Iris pigment epithelial cell (primary cell): ENCODE measurements at regions not wholly inside any gene's neighbourhood (a gene's known extent, or its start where the extent isn't known, plus 50 kb on each side); places are given as distances from the start of the nearest gene placed in this dataset.

Experiments used
- DNase-seq: peaks from one replicate; pipeline ENCODE4 v3.0.0-alpha.2; 2011; ENCODE audit warnings: low read depth

DNA sequence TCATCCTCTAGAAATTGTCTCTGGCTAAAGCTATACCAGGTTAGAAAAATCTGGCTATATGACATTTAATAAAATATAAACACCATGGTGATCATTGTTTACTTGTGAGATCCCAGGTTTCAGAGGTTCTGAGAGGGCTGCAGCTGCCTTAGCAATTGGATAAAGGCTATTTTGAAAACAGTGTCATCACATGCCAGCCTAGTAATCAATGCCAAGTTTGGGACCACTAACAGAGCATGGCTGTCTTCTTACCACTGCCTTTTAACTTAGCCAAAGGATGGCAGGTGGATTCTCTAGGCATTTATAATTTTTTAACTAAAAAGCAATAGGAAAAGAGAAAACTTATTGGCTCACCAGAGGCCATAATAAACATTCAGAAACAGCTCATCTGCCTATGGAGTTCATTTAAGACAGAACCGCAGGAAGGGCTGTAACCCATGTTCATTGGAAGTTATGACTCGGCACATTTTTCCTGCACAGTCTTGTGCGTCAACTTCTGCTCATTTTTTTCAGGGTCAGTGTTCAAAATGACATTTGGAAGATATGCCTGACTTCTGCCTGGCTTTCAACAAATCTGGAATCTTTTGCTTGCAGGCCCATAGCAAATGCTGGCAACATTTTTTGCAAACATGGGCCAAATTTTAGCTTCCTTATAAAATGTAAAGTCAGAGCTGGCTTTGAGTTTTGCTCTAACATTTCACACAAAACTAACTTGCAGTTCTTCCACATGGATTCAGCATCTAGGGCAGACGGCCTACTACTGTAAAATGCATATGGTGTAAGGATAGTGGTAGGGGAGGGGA lies 476.0 kb upstream of the TBL1XR1 start:
- peak; percentile 96 for DNase-seq

DNA sequence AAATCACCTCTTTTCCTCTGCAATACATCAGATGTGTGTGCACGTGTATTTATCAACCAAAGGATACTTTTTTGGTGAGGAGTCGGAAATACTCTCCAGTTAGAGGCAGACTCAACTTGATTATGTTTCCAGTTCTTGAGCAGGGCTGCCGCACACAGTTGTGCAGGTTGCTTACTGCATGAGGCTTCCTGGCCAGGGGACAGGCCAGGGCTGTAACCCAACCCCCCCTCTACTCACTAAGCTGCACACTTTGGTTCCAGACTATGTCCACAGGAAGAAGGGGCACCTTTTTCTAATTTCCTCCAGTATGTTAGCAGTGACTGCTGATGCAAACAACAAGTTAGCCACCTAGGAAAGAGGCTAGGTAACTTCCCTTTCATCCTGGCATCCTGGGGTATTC lies 476.9 kb upstream of the TBL1XR1 start:
- no peak for DNase-seq

GRCh38 chr3:177676148-177676547 lies 478.9 kb upstream of the TBL1XR1 start:
- DNase-seq: no peak

GRCh38 chr3:177676947-177677587 lies 479.8 kb upstream of the TBL1XR1 start:
- no peak for DNase-seq

- peak; percentile 83 for DNase-seq
Observed at GRCh38 chr3:177679568-177680471, 482.5 kb upstream of the TBL1XR1 start.

- DNase-seq: peak; percentile 70
Observed at GRCh38 chr3:177680472-177680821, 483.2 kb upstream of the TBL1XR1 start.

DNA sequence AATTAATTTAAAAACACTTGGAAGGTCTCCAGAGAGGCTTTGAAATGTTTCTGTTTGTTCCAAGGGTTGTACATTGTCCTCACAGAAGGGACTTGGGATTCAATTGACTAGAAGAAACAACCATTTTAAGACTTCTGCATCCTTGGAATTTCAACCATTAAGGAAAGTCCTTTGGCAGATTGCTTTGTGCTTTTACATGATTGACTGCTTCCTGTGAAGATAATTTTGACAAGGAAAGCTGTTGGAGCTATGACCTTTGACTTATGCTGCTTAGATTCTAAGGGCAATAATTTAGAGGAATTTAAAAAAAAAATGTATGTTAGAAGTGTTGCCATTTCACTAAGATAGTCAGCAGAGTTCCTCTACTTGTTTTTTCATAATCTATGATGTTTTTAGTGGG lies 483.9 kb upstream of the TBL1XR1 start:
- no peak for DNase-seq

DNA sequence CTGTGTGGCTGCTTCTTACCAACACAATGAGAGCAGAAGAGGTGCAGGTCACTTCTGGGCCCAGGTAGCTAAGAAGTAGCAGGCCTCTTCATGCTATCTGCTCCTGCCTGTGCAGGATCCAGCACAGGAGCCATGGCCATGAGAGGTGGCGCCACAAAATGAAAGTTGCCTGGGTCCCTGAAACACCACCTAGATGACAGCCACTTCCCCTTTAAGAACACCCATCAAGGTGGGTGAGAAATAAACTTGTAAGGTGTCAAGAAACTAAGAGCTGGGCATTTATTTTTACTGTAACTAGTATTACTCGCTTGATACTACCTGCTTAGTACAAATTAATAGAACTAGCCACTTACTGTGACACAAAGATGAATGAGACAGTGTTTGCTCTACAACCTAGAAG lies 484.6 kb upstream of the TBL1XR1 start:
- no peak for DNase-seq

GRCh38 chr3:177683586-177683985 lies 486.3 kb upstream of the TBL1XR1 start:
- DNase-seq: no peak

DNA sequence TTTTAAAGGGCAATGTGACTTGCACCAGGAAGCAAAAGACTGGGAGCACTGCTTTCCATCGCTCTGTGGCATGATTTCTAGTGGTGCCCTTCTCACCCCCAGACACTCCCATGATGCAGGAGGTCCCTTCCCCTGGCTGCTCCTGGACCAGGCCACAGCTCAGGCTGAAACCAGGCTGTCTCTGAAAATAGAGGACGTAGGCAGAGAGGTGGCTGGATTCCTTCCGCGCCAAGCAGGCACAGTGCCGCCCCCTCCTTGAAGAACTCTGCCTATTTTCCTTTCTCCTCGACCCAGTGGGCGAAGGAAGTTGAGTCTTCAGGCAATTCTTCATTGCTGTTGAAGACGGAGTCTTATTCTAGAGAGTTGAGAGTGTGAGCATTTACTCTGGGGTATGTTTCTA lies 489.4 kb upstream of the TBL1XR1 start:
- DNase-seq: no peak

- DNase-seq: peak; percentile 24
Observed at GRCh38 chr3:177687291-177687690, 490.0 kb upstream of the TBL1XR1 start.

GRCh38 chr3:177688152-177688551 lies 490.9 kb upstream of the TBL1XR1 start:
- no peak for DNase-seq

- DNase-seq: no peak
Observed at GRCh38 chr3:177689077-177689476, 491.8 kb upstream of the TBL1XR1 start.

DNA sequence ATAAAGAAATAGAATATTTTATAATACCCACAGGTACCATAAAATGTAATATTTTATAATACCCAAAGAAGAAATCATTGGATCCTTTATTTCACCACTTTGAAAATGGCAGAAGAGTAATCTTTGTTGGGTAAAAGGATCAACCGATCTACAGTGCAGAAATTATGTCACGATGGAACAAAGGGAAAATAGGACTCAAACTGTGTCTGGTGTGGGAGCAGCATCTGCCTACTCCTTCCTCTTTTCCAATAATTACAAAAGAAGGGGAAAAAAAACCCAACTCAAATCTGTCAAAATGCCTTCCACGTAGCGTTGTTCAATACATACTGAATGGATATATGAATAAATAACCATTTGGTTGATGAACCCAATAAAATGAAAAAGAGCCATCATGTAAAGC lies 492.6 kb upstream of the TBL1XR1 start:
- no peak for DNase-seq

GRCh38 chr3:177690306-177690705 lies 493.0 kb upstream of the TBL1XR1 start:
- no peak for DNase-seq

DNA sequence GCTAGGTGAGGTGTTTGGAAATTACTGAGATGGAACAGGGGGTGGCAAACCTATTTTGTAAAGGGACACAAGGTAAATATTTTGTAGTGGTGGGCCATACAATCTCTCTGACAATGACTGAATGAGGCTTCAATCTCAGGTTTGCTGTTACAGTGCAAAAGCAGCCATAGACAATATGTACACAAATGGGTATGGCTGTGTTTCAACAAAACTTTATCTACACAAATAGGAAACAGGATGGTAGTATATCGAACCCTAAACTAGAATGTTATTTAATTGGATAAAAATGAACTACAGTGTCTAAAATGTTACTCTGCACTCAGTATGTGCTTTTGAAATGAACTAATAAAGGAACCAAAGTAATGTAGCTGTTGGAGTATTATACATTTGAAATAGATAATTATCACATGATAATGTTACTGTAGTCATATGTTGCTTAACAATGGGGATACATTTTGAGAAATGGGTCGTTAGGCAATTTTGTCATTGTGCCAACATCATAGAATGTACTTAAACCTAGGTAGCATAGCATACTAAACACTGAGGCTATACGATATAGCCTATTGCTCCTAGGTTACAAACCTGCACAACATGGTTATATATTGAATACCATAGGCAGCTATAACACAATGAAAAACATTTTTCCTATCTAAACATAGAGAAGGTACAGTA lies 495.2 kb upstream of the TBL1XR1 start:
- DNase-seq: no peak

DNA sequence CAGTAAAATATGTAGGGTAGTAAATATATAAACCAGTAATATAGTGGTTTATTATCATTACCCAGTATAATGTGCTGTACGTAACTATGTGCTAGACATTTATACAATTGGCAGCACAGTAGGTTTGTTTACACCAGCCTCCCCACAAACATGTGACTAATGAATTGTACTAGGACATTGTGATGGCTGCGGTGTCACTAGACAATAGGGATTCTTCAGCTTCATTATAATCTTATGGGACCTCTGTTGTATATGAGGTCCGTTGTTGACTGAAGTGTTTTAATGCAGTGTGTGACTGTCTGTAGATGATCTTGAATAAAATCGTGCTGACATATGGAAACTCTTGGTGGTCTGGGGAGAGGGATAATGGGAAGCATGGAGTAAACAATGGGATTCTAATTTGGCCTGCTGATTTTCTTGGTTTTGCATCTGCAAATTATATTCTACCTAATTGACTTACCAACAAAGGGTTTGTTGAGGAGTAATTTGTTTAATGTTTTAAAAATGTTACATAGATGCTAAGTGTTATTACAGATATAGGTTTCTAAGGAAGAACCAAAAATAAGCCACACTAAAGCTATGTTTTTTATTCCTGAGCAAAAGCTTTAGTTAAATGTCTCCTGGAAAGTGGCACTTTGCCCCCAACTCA lies 496.5 kb upstream of the TBL1XR1 start:
- no peak for DNase-seq

DNA sequence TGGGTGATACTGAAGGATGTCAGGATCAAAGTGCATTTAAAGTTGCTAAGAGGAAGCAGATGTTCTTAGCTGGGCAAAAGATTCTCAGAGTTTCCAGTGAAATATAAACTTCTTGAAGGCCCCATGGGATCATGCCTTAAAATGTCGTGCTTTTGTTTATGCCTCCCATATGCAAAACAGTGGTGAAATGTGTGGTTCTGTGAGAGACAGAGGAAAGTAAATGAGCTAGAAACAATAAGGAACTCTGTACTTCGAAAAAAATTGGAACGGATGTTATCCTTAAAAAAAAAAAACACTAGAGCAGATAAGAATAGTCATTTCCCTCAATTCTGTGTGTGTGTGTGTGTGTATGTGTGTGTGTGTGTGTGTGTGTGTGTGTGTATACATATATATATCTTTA lies 497.0 kb upstream of the TBL1XR1 start:
- DNase-seq: peak; percentile 62

DNA sequence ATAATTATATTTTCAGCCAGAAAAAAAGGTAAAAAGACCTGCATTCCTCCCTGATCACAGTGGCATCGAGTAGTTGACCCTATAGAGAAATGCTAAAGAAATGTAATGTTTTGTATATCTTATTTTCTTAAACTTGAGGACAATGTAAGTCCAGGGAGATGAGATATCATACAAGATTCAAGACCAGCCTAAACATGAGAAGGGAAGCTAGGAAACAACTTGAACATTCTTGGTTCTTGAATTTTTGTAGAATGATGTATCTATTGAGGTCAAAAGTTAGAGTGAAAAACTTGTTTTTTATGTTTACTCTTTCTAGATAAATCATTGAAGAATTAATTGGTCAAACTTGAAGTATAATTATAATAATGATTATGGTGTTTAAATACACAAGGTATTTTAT lies 497.7 kb upstream of the TBL1XR1 start:
- DNase-seq: peak; percentile 65

- no peak for DNase-seq
Observed at GRCh38 chr3:177700117-177700516, 502.8 kb upstream of the TBL1XR1 start.

- peak; percentile 71 for DNase-seq
Observed at GRCh38 chr3:177703788-177704187, 506.5 kb upstream of the TBL1XR1 start.
